KMS-11 (cell line): ENCODE measurements at regions not wholly inside any gene's neighbourhood (a gene's known extent, or its start where the extent isn't known, plus 50 kb on each side); places are given as distances from the start of the nearest gene placed in this dataset.

Experiments
- H2AFZ ChIP-seq: fragments of 200-600 bp; sonication (generic); 2 replicates; pipeline ENCODE4 v1.6.1; 2016; ENCODE audit warnings: antibody characterized with exemption, mixed run types, low read depth
- H3K27ac ChIP-seq: fragments of 200-600 bp; sonication (generic); 2 replicates; pipeline ENCODE4 v1.6.1; 2016; ENCODE audit warnings: mild to moderate bottlenecking, mixed run types
- H3K27me3 ChIP-seq: fragments of 200-600 bp; sonication (generic); 2 replicates; pipeline ENCODE4 v1.6.1; 2017; ENCODE audit warnings: mild to moderate bottlenecking, low read depth, mixed run types, moderate library complexity; ENCODE audit not compliant: insufficient read depth
- H3K36me3 ChIP-seq: fragments of 200-600 bp; sonication (generic); 2 replicates; pipeline ENCODE4 v1.6.1; 2017; ENCODE audit warnings: mild to moderate bottlenecking, mixed run types; ENCODE audit not compliant: insufficient read depth
- H3K4me1 ChIP-seq: fragments of 200-600 bp; sonication (generic); 2 replicates; pipeline ENCODE4 v1.6.1; 2016; ENCODE audit warnings: mild to moderate bottlenecking, low read depth, mixed run types; ENCODE audit not compliant: poor library complexity, severe bottlenecking
- H3K4me2 ChIP-seq: fragments of 200-600 bp; sonication (generic); 2 replicates; pipeline ENCODE4 v1.7.0; 2016; ENCODE audit warnings: mild to moderate bottlenecking, mixed run types
- H3K4me3 ChIP-seq: fragments of 200-600 bp; sonication (generic); IDR thresholded peaks from 2 replicates; pipeline ENCODE4 v1.6.1; 2017; ENCODE audit warnings: low read depth, low read length, mixed read lengths; ENCODE audit not compliant: insufficient read depth
- H3K79me2 ChIP-seq: fragments of 200-600 bp; sonication (generic); 2 replicates; pipeline ENCODE4 v1.6.1; 2016; ENCODE audit warnings: low read depth, mixed run types; ENCODE audit not compliant: insufficient read depth
- H3K9ac ChIP-seq: fragments of 200-600 bp; sonication (generic); 2 replicates; pipeline ENCODE4 v1.6.1; 2016; ENCODE audit warnings: mild to moderate bottlenecking, mixed run types
- H4K20me1 ChIP-seq: fragments of 200-600 bp; sonication (generic); 2 replicates; pipeline ENCODE4 v1.6.1; 2016; ENCODE audit warnings: mild to moderate bottlenecking, mixed run types; ENCODE audit not compliant: insufficient read depth
- CTCF ChIP-seq: fragments of 200-600 bp; sonication (generic); conservative IDR thresholded peaks from 2 replicates; pipeline ENCODE4 v1.6.1; 2017; ENCODE audit warnings: low read depth, mild to moderate bottlenecking, antibody characterized with exemption, low read length, moderate library complexity, mixed read lengths

DNA sequence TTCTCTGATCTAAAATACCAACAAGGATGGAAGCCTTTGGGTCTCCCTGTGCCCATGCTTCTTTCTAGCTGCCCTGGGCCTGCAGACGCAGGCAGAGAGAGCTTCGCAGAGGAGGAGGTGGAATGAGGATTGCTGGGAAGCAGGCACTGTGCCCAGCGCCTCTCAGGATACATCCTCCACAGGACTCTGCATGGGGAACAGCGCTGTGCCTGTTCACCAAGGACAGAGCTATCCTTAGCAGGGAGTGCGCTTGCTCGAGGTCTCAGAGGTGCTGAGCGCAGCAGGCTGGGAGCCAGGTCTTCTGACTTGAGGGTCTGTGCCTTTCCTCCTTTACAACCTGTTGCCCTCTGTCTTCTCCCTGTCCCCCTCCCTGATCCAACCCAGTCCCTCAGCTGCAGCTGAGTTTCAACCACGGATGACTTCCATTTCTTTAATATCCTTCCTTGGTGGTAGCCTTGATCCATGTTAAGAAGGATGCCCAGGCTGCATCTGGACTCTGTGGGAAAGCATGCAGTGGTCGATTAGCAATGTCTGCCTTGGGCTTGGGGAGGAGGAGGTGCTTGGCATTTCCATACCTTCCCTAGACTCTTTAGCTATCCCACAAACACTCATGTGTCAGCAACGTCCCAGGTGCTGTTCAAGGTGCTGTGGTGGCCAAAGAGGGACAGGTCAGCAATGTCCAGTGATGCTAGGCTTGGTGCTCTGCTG, 219.6 kb upstream of the GPR26 start:
- Histone ChIP-seq H3K4me1 (no peaks in the 10 kb centered on the region), H3K4me2 (no peak overlapping the region), H3K9ac (no peak overlapping the region), H4K20me1 (no peaks in the 10 kb centered on the region), H3K4me3 (no peak overlapping the region), H2AFZ (no peak overlapping the region), H3K79me2 (no peaks in the 10 kb centered on the region), H3K36me3 (no peaks in the 10 kb centered on the region), H3K27me3 (no peaks in the 10 kb centered on the region), H3K27ac (no peak overlapping the region)
- TF ChIP-seq CTCF, result no peak

DNA sequence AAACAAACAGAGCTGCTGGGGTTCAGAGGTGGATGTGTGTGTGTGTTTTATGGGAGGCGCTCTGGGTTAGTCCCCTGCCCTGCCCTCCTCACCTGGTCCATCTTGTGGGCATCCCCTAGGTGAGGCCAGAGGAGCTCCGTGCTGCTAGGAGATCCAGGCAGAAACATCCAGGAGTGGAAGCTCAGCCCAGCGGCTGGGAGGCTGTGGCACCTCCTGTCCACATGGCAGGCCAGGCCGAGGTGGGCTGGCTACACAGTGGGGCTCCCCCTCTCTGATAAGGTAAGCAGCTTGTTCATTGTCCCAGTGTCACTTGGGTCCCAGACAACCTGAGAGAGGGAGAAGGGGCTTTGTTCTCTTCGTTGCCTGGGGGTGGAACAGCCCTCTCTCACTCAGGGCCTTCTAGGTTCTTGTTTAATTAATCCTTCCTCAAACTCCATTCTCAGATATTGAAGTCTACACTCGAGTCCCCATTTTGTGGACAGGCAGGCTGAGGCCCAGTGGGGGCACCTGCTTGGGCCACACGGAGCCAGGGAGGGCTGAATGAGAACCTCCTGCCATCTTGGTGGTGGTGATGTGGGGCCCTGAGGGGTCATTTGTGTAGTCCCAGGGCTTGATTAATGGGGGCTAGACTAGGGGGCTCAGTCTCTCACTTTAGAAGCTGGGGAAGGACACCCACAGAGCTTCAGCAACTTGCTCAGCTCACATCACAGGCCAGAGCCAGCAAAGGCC, 216.8 kb upstream of the GPR26 start:
- H3K9ac ChIP-seq, result no peak overlapping the region
- H3K4me1 ChIP-seq, result no peaks in the 10 kb centered on the region
- H3K27me3 ChIP-seq, result no peaks in the 10 kb centered on the region

DNA sequence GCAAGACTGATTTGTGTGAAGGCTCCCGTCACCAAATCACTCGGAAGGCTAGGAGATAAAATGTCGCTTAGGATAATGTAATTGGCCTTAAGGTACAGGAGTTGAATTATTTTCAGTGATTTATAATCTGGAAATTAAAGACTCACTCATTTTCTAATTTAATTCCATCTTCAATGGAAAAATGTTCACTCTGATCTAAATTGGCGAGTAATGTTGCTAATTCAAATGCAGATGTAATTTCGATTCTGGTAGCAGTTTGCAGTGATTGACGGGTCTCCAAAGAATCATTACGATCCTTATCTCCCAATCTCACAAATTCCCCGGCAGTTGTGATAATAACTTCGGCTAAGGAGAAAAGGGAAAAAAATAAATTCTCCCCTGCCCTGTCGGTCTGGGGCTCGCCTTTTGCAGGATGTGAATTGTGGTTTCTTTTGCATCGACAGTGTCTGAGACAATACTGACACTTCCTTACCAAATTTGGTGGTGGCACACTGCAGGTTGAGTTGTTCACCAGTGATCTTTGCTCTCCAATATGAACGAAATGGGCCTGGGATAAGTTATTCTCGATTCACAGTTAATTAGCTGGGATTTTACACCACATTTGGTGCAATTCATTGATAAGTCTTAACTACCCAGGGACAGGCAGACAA, 215.1 kb upstream of the GPR26 start:
- no peak for TF ChIP-seq CTCF
- no peak overlapping the region for H3K4me2 ChIP-seq

More for the DNA sequence above, 216.8 kb upstream of the GPR26 start:
- no peak overlapping the region for H3K4me3 ChIP-seq
- no peak for TF ChIP-seq CTCF
- no peak overlapping the region for H3K27ac ChIP-seq
- H3K79me2 ChIP-seq, result no peaks in the 10 kb centered on the region
- no peak overlapping the region for H2AFZ ChIP-seq
- no peak overlapping the region for H3K4me2 ChIP-seq
- H3K36me3 ChIP-seq, result no peaks in the 10 kb centered on the region
- H4K20me1 ChIP-seq, result no peaks in the 10 kb centered on the region

GRCh38 chr10:123451618-123452245, 214.4 kb upstream of the GPR26 start:
- Histone ChIP-seq H2AFZ (no peak overlapping the region), H3K27me3 (no peaks in the 10 kb centered on the region), H3K4me2 (no peak overlapping the region), H3K4me3 (no peak overlapping the region), H3K27ac (no peak overlapping the region), H3K4me1 (no peaks in the 10 kb centered on the region), H4K20me1 (no peaks in the 10 kb centered on the region), H3K36me3 (no peaks in the 10 kb centered on the region), H3K79me2 (no peaks in the 10 kb centered on the region), H3K9ac (no peak overlapping the region)
- TF ChIP-seq CTCF, result no peak

More for the DNA sequence above, 215.1 kb upstream of the GPR26 start:
- Histone ChIP-seq H3K9ac (no peak overlapping the region), H3K27ac (no peak overlapping the region), H3K27me3 (no peaks in the 10 kb centered on the region), H3K4me3 (no peak overlapping the region), H4K20me1 (no peaks in the 10 kb centered on the region), H3K79me2 (no peaks in the 10 kb centered on the region), H3K4me1 (no peaks in the 10 kb centered on the region), H3K36me3 (no peaks in the 10 kb centered on the region), H2AFZ (no peak overlapping the region)
